ENCODE measurements at regions not wholly inside any gene's neighbourhood (a gene's known extent, or its start where the extent isn't known, plus 50 kb on each side); places are given as distances from the start of the nearest gene placed in this dataset.

DNA sequence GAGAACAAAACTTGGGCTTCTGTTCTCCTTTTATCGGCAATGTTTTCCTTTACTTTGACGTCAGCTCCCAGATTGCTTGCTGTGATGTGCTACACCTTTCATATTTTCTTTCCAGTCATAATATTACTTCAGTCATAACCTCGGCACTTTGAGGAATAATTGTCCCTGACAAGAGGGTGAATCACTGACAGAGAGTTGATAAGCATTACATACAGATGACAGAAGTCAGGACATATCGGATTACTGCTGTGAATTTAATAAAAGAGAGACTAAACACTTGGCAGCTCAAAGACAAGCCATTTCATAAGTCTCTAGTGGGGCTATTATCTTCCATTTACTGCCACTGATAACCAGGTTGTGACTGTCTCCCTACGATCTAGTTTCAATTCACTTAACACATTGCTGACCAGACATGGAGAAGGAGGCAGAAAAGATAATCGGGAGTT is 362.1 kb upstream of the ARRDC4 start:
- Histone ChIP-seq H3K27me3 (ENCODE audit: control insufficient read depth in 3 of 3, insufficient read depth in 3 of 3, low read length in 2 of 3) (no peaks in the 10 kb centered on the region), H3K27ac (ENCODE audit: low read depth in 1 of 2, low read length in 1 of 2) (no peak overlapping the region), H3K4me1 (ENCODE audit: control insufficient read depth in 5 of 5, insufficient read depth in 5 of 5, low read length in 5 of 5) (no peaks in the 10 kb centered on the region), H3K4me3 (no peak overlapping the region), H3K9me3 (ENCODE audit: control insufficient read depth in 4 of 4, insufficient read depth in 3 of 4, low read length in 3 of 4) (no peaks in the 10 kb centered on the region), H3K36me3 (ENCODE audit: control insufficient read depth in 4 of 4, insufficient read depth in 4 of 4, low read length in 4 of 4) (no peaks in the 10 kb centered on the region), H3K9ac (ENCODE audit: insufficient read depth in 1 of 2, low read length in 2 of 2) (no peak overlapping the region)
- TF ChIP-seq CTCF (IDR thresholded peaks at IDR 0.05; ENCODE audit: control extremely low read depth, extremely low read depth), result no peak
- DNase-seq (no peak), ATAC-seq (ENCODE audit: insufficient read depth, low FRiP score) (no peak)
- 55 to 67% methylated on average over 6 of the region's 6 CpGs for WGBS, 2 donors

DNA sequence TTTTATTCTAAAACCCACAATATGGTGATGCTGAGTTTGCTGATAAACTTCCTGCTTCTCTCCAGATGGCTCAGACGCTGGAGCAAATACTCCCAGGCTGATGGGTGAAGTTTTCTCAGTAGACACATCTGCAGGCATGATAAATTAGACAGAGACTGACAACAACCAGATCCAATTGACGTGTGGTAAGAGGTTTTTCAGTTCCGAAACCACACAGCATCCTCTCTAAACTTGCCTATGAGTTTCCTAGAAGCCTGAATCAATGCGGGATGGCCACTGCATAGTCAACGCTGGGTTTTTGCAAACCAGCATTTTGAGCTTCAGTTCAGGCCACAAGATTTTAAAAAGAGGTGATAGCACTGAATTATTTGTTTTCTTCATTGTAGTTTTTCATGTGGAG is 360.3 kb upstream of the ARRDC4 start:
- Histone ChIP-seq H3K4me3 (no peak overlapping the region), H3K9me3 (ENCODE audit: control insufficient read depth in 4 of 4, insufficient read depth in 3 of 4, low read length in 3 of 4) (no peaks in the 10 kb centered on the region), H3K9ac (ENCODE audit: insufficient read depth in 1 of 2, low read length in 2 of 2) (no peak overlapping the region), H3K27me3 (ENCODE audit: control insufficient read depth in 3 of 3, insufficient read depth in 3 of 3, low read length in 2 of 3) (no peaks in the 10 kb centered on the region), H3K36me3 (ENCODE audit: control insufficient read depth in 4 of 4, insufficient read depth in 4 of 4, low read length in 4 of 4) (no peaks in the 10 kb centered on the region), H3K4me1 (ENCODE audit: control insufficient read depth in 5 of 5, insufficient read depth in 5 of 5, low read length in 5 of 5) (no peaks in the 10 kb centered on the region), H3K27ac (ENCODE audit: low read depth in 1 of 2, low read length in 1 of 2) (no peak overlapping the region)
- DNase-seq (no peak), ATAC-seq (ENCODE audit: insufficient read depth, low FRiP score) (no peak)
- WGBS, 2 donors, result 76 to 80% methylated on average over 5 of the region's 5 CpGs
- no peak for TF ChIP-seq CTCF (IDR thresholded peaks at IDR 0.05; ENCODE audit: control extremely low read depth, extremely low read depth)

DNA sequence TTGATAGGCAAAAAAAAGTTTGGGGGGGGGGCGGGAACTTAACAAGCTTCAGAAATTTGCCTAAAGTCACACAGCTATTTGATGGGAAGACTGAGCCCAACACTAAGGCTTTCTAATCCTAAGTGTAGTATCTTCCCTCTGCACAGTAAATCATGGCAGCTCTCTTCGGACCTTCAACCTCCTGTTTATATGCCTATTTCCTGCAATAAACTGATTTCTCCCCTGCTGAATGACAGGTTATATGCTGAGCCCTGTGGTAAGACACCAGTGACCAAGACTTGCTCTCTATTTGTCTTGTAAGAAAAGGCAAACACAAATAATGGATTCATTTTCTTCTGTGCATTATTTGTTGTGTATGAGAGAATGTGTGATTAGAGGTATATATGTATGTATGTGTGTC is 355.8 kb upstream of the ARRDC4 start:
- H3K4me1 ChIP-seq (ENCODE audit: control insufficient read depth in 5 of 5, insufficient read depth in 5 of 5, low read length in 5 of 5), result no peaks in the 10 kb centered on the region
- H3K36me3 ChIP-seq (ENCODE audit: control insufficient read depth in 4 of 4, insufficient read depth in 4 of 4, low read length in 4 of 4), result no peaks in the 10 kb centered on the region
- ATAC-seq (ENCODE audit: insufficient read depth, low FRiP score) (no peak), DNase-seq (no peak)
- 40 to 47% methylated on average over 2 of the region's 2 CpGs for WGBS, 2 donors
- no peak overlapping the region for H3K9ac ChIP-seq (ENCODE audit: insufficient read depth in 1 of 2, low read length in 2 of 2)
- H3K9me3 ChIP-seq (ENCODE audit: control insufficient read depth in 4 of 4, insufficient read depth in 3 of 4, low read length in 3 of 4), result peaks cover 0 to 5% (median 1%) of the 10 kb centered on the region in 4 donors
- H3K27me3 ChIP-seq (ENCODE audit: control insufficient read depth in 3 of 3, insufficient read depth in 3 of 3, low read length in 2 of 3), result no peaks in the 10 kb centered on the region
- no peak overlapping the region for H3K27ac ChIP-seq (ENCODE audit: low read depth in 1 of 2, low read length in 1 of 2)
- no peak for TF ChIP-seq CTCF (IDR thresholded peaks at IDR 0.05; ENCODE audit: control extremely low read depth, extremely low read depth)
- no peak overlapping the region for H3K4me3 ChIP-seq

DNA sequence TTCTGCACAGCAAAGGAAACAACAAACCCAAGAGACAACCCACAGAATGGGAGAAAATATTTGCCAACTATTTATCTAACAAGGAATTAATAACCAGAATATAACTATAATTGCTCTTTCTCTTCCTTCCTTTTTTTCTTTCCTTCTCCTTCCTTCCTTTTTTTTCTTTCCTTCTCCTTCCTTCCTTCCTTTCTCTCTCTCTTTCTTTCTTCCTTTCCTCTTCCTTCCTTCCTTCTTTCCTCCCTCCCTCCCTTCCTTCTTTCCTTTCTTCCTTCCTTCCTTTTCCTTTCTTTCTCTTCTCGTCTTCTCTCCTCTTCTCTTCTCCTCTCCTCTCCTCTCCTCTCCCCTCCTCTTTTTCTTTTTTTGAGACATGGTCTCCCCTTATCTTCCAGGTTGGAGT is 345.4 kb upstream of the ARRDC4 start:
- no peak for TF ChIP-seq CTCF (IDR thresholded peaks at IDR 0.05; ENCODE audit: control extremely low read depth, extremely low read depth)
- Histone ChIP-seq H3K36me3 (ENCODE audit: control insufficient read depth in 4 of 4, insufficient read depth in 4 of 4, low read length in 4 of 4) (no peaks in the 10 kb centered on the region), H3K27ac (ENCODE audit: low read depth in 1 of 2, low read length in 1 of 2) (no peak overlapping the region), H3K4me3 (no peak overlapping the region), H3K9me3 (ENCODE audit: control insufficient read depth in 4 of 4, insufficient read depth in 3 of 4, low read length in 3 of 4) (peaks cover 0 to 2% (median under 1%) of the 10 kb centered on the region in 4 donors), H3K27me3 (ENCODE audit: control insufficient read depth in 3 of 3, insufficient read depth in 3 of 3, low read length in 2 of 3) (no peaks in the 10 kb centered on the region), H3K9ac (ENCODE audit: insufficient read depth in 1 of 2, low read length in 2 of 2) (no peak overlapping the region), H3K4me1 (ENCODE audit: control insufficient read depth in 5 of 5, insufficient read depth in 5 of 5, low read length in 5 of 5) (no peaks in the 10 kb centered on the region)
- 77 to 95% methylated on average over 1 of the region's 1 CpG for WGBS, 2 donors
- ATAC-seq (ENCODE audit: insufficient read depth, low FRiP score) (no peak), DNase-seq (no peak)

Measured in lung (tissue), 11 donors.